ENCODE measurements at regions not wholly inside any gene's neighbourhood (a gene's known extent, or its start where the extent isn't known, plus 50 kb on each side); places are given as distances from the start of the nearest gene placed in this dataset.
"Not testable (repeated sequence)": the region's sequence is repeated elsewhere in the genome, so short reads cannot be mapped to it uniquely, and the experiment has no call there.

DNA sequence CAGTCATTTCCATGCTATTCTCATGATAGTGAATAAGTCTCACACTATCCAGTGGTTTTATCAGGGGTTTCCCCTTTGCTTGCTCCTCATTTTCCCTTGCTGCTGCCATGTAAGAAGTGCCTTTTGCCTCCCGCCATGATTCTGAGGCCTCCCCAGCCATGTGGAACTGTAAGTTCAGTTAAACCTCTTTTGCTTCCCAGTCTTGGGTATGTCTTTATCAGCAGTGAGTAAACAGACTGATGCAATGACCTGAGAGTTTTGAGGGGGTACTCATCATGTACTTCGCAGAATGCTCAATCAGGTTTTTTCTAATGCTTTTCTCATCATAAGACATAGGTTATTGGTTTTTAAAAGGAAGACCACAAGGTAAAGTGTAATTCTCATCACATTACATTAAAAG lies 949.4 kb upstream of the ADAMTS5 start:
- DNase-seq (ENCODE audit: low spot score); H3K27me3 ChIP-seq (replicated peaks; ENCODE audit: insufficient read depth, low read depth, low read length, poor library complexity); H3K36me3 ChIP-seq (ENCODE audit: insufficient read depth, low read length, poor library complexity, severe bottlenecking); H3K27ac ChIP-seq (ENCODE audit: low read depth, low read length, poor library complexity, severe bottlenecking); POLR2A ChIA-PET (ENCODE audit: low non-redundant PET); H3K4me3 ChIP-seq (ENCODE audit: low read depth, low read length, poor library complexity, severe bottlenecking); BruUV-seq (replicated peaks); H3K9me3 ChIP-seq (ENCODE audit: low read depth, low read length, poor library complexity, severe bottlenecking); H3K4me1 ChIP-seq (ENCODE audit: insufficient read depth, low read length, poor library complexity, severe bottlenecking); intact Hi-C loops (cut with micrococcal nuclease; ENCODE audit: unreplicated experiment); CTCF ChIA-PET: not testable (repeated sequence)

- H3K4me3 ChIP-seq (ENCODE audit: low read depth, low read length, poor library complexity, severe bottlenecking); H3K36me3 ChIP-seq (ENCODE audit: insufficient read depth, low read length, poor library complexity, severe bottlenecking); BruUV-seq (replicated peaks); H3K27me3 ChIP-seq (replicated peaks; ENCODE audit: insufficient read depth, low read depth, low read length, poor library complexity); POLR2A ChIA-PET (ENCODE audit: low non-redundant PET); intact Hi-C loops (cut with micrococcal nuclease; ENCODE audit: unreplicated experiment); H3K4me1 ChIP-seq (ENCODE audit: insufficient read depth, low read length, poor library complexity, severe bottlenecking); H3K27ac ChIP-seq (ENCODE audit: low read depth, low read length, poor library complexity, severe bottlenecking); DNase-seq (ENCODE audit: low spot score); H3K9me3 ChIP-seq (ENCODE audit: low read depth, low read length, poor library complexity, severe bottlenecking); CTCF ChIA-PET: not testable (repeated sequence)
Observed at GRCh38 chr21:27912133-27912532, 945.2 kb upstream of the ADAMTS5 start.

GRCh38 chr21:27909487-27909886 lies 942.6 kb upstream of the ADAMTS5 start:
- H3K4me1 ChIP-seq (ENCODE audit: insufficient read depth, low read length, poor library complexity, severe bottlenecking); BruUV-seq (replicated peaks); H3K9me3 ChIP-seq (ENCODE audit: low read depth, low read length, poor library complexity, severe bottlenecking); H3K4me3 ChIP-seq (ENCODE audit: low read depth, low read length, poor library complexity, severe bottlenecking); H3K36me3 ChIP-seq (ENCODE audit: insufficient read depth, low read length, poor library complexity, severe bottlenecking); H3K27me3 ChIP-seq (replicated peaks; ENCODE audit: insufficient read depth, low read depth, low read length, poor library complexity); DNase-seq (ENCODE audit: low spot score); CTCF ChIA-PET; intact Hi-C loops (cut with micrococcal nuclease; ENCODE audit: unreplicated experiment); H3K27ac ChIP-seq (ENCODE audit: low read depth, low read length, poor library complexity, severe bottlenecking); POLR2A ChIA-PET (ENCODE audit: low non-redundant PET): not testable (repeated sequence)

- H3K36me3 ChIP-seq (ENCODE audit: insufficient read depth, low read length, poor library complexity, severe bottlenecking); intact Hi-C loops (cut with micrococcal nuclease; ENCODE audit: unreplicated experiment); H3K4me1 ChIP-seq (ENCODE audit: insufficient read depth, low read length, poor library complexity, severe bottlenecking); H3K4me3 ChIP-seq (ENCODE audit: low read depth, low read length, poor library complexity, severe bottlenecking); POLR2A ChIA-PET (ENCODE audit: low non-redundant PET); BruUV-seq (replicated peaks); DNase-seq (ENCODE audit: low spot score); H3K27ac ChIP-seq (ENCODE audit: low read depth, low read length, poor library complexity, severe bottlenecking); H3K9me3 ChIP-seq (ENCODE audit: low read depth, low read length, poor library complexity, severe bottlenecking); CTCF ChIA-PET; H3K27me3 ChIP-seq (replicated peaks; ENCODE audit: insufficient read depth, low read depth, low read length, poor library complexity): not testable (repeated sequence)
Observed at GRCh38 chr21:27908816-27909215, 941.9 kb upstream of the ADAMTS5 start.

DNA sequence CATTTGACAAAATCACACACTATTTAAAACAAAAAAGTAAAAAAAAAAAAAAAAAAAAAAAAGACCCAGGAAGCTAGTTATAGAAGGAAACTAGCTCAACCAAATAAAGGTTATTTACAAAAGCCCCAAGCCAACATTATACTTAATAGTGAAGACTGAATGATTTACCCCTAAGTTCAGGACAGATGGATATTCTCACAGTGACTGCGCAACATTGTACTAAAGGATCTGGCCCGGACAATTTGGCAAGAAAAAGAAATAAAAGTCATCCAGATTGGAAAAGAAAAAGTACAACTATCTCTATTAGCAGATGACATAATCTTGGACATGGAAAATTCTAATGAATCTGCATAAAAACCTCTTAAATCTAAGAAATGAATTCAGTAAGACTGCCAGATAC lies 936.0 kb upstream of the ADAMTS5 start:
- H3K4me1 ChIP-seq (ENCODE audit: insufficient read depth, low read length, poor library complexity, severe bottlenecking); CTCF ChIA-PET; H3K27ac ChIP-seq (ENCODE audit: low read depth, low read length, poor library complexity, severe bottlenecking); H3K4me3 ChIP-seq (ENCODE audit: low read depth, low read length, poor library complexity, severe bottlenecking); intact Hi-C loops (cut with micrococcal nuclease; ENCODE audit: unreplicated experiment); H3K9me3 ChIP-seq (ENCODE audit: low read depth, low read length, poor library complexity, severe bottlenecking); POLR2A ChIA-PET (ENCODE audit: low non-redundant PET); H3K27me3 ChIP-seq (replicated peaks; ENCODE audit: insufficient read depth, low read depth, low read length, poor library complexity); H3K36me3 ChIP-seq (ENCODE audit: insufficient read depth, low read length, poor library complexity, severe bottlenecking); DNase-seq (ENCODE audit: low spot score); BruUV-seq (replicated peaks): not testable (repeated sequence)

DNA sequence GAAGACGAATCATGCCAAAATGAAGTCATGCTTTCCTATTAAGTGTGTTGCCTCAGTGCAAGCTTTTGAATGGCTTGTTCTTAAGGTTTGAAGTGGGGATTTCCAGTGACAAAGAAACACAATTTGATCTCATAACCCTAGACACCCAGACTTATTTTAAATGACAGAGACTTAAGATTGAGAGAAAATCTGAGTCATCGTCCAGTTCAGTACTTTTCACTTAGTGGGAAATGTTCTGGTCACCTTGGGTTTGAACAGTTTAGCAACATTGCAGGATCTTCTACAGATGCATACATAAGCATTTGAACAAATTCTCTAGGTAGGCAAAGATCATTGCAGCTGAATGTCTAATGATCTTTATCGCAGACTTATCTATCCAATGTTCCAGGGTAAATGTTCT lies 926.7 kb upstream of the ADAMTS5 start:
- H3K27ac ChIP-seq (ENCODE audit: low read depth, low read length, poor library complexity, severe bottlenecking); DNase-seq (ENCODE audit: low spot score); H3K9me3 ChIP-seq (ENCODE audit: low read depth, low read length, poor library complexity, severe bottlenecking); CTCF ChIA-PET; H3K27me3 ChIP-seq (replicated peaks; ENCODE audit: insufficient read depth, low read depth, low read length, poor library complexity); BruUV-seq (replicated peaks); POLR2A ChIA-PET (ENCODE audit: low non-redundant PET); H3K4me3 ChIP-seq (ENCODE audit: low read depth, low read length, poor library complexity, severe bottlenecking); intact Hi-C loops (cut with micrococcal nuclease; ENCODE audit: unreplicated experiment); H3K36me3 ChIP-seq (ENCODE audit: insufficient read depth, low read length, poor library complexity, severe bottlenecking); H3K4me1 ChIP-seq (ENCODE audit: insufficient read depth, low read length, poor library complexity, severe bottlenecking): not testable (repeated sequence)

DNA sequence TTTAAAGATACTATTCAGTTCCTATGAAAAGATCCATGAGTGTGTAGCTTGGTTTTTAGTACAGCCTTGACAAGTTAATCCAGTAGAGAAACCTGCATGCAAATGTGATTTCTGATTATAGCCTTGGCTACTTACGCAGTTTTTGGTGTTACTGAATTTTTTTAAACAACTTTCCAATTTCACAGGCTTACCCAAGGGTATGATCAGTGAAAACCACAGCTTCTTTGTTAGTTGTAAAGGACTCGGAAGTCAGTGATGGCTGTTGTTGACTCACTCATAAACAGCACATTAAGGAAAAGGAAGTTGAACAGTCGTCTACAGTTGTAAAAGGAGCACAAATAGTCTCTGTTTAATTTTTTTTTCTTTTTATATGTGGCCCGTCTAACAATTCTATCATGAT lies 924.6 kb upstream of the ADAMTS5 start:
- BruUV-seq (replicated peaks); H3K27me3 ChIP-seq (replicated peaks; ENCODE audit: insufficient read depth, low read depth, low read length, poor library complexity); intact Hi-C loops (cut with micrococcal nuclease; ENCODE audit: unreplicated experiment); POLR2A ChIA-PET (ENCODE audit: low non-redundant PET); H3K9me3 ChIP-seq (ENCODE audit: low read depth, low read length, poor library complexity, severe bottlenecking); H3K4me1 ChIP-seq (ENCODE audit: insufficient read depth, low read length, poor library complexity, severe bottlenecking); CTCF ChIA-PET; H3K4me3 ChIP-seq (ENCODE audit: low read depth, low read length, poor library complexity, severe bottlenecking); H3K27ac ChIP-seq (ENCODE audit: low read depth, low read length, poor library complexity, severe bottlenecking); H3K36me3 ChIP-seq (ENCODE audit: insufficient read depth, low read length, poor library complexity, severe bottlenecking): not testable (repeated sequence)
- peak; percentile 31 for DNase-seq (ENCODE audit: low spot score)

GRCh38 chr21:27887808-27888455 lies 921.0 kb upstream of the ADAMTS5 start:
- H3K9me3 ChIP-seq (ENCODE audit: low read depth, low read length, poor library complexity, severe bottlenecking); H3K27me3 ChIP-seq (replicated peaks; ENCODE audit: insufficient read depth, low read depth, low read length, poor library complexity); DNase-seq (ENCODE audit: low spot score); CTCF ChIA-PET; POLR2A ChIA-PET (ENCODE audit: low non-redundant PET); H3K4me1 ChIP-seq (ENCODE audit: insufficient read depth, low read length, poor library complexity, severe bottlenecking); BruUV-seq (replicated peaks); H3K4me3 ChIP-seq (ENCODE audit: low read depth, low read length, poor library complexity, severe bottlenecking); H3K27ac ChIP-seq (ENCODE audit: low read depth, low read length, poor library complexity, severe bottlenecking); H3K36me3 ChIP-seq (ENCODE audit: insufficient read depth, low read length, poor library complexity, severe bottlenecking); intact Hi-C loops (cut with micrococcal nuclease; ENCODE audit: unreplicated experiment): not testable (repeated sequence)

Data from A673 (cell line).